SJCRH30 (cell line): ENCODE measurements at regions not wholly inside any gene's neighbourhood (a gene's known extent, or its start where the extent isn't known, plus 50 kb on each side); places are given as distances from the start of the nearest gene placed in this dataset.

Experiments
- DNase-seq, 2 experiments: peaks; one replicate each; pipeline ENCODE4 v3.0.0-alpha.2; 2015 to 2020
- H3K27ac ChIP-seq: fragments of 250-450 bp; sonication (Bioruptor Pico); 2 replicates; pipeline ENCODE4 v1.5.1; 2020; ENCODE audit warnings: mild to moderate bottlenecking, moderate library complexity
- H3K27me3 ChIP-seq: fragments of 250-450 bp; sonication (Bioruptor Pico); 2 replicates; pipeline ENCODE4 v1.5.1; 2020; ENCODE audit warnings: mild to moderate bottlenecking, moderate library complexity
- H3K36me3 ChIP-seq: fragments of 250-450 bp; sonication (Bioruptor Pico); 2 replicates; pipeline ENCODE4 v1.5.1; 2020; ENCODE audit warnings: mild to moderate bottlenecking, moderate library complexity
- H3K4me1 ChIP-seq: fragments of 250-450 bp; sonication (Bioruptor Pico); 2 replicates; pipeline ENCODE4 v1.5.1; 2020; ENCODE audit warnings: mild to moderate bottlenecking, moderate library complexity
- H3K4me3 ChIP-seq: fragments of 250-450 bp; sonication (Bioruptor Pico); 2 replicates; pipeline ENCODE4 v1.5.1; 2020; ENCODE audit warnings: mild to moderate bottlenecking, moderate library complexity
- H3K9me3 ChIP-seq: fragments of 250-450 bp; sonication (Bioruptor Pico); replicated peaks from 2 replicates; pipeline ENCODE4 v1.5.1; 2020; ENCODE audit warnings: mild to moderate bottlenecking, moderate library complexity

DNA sequence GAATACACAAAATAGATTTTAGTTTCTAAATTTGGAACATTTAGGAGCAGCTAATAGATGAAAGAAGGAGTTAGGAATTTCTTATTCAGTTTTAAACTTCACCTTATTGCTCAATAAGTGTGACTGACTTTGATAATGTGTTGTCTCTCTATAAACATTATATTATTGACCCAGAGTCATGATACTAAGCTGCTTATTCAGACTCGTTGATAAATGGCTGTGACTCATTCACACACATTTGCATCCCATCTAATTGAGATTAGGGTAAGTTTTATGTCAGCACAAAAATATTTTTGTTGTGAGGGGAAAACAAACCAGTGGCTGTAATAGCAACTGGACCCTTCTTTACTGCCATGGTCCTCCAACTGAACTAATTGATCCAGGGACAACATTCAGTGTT lies 137.6 kb downstream of the GOLIM4 start:
- Histone ChIP-seq H3K4me1 (no peaks in the 10 kb centered on the region), H3K4me3 (no peak overlapping the region), H3K9me3 (no peaks in the 10 kb centered on the region), H3K27ac (no peak overlapping the region), H3K36me3 (no peaks in the 10 kb centered on the region), H3K27me3 (no peaks in the 10 kb centered on the region)
- DNase-seq: no peak

GRCh38 chr3:167952969-167953368 lies 142.8 kb downstream of the GOLIM4 start:
- H3K9me3 ChIP-seq: no peaks in the 10 kb centered on the region
- no peaks in the 10 kb centered on the region for H3K27me3 ChIP-seq
- no peaks in the 10 kb centered on the region for H3K4me1 ChIP-seq
- no peak overlapping the region for H3K4me3 ChIP-seq
- no peak overlapping the region for H3K27ac ChIP-seq
- DNase-seq: no peak
- H3K36me3 ChIP-seq: no peaks in the 10 kb centered on the region

DNA sequence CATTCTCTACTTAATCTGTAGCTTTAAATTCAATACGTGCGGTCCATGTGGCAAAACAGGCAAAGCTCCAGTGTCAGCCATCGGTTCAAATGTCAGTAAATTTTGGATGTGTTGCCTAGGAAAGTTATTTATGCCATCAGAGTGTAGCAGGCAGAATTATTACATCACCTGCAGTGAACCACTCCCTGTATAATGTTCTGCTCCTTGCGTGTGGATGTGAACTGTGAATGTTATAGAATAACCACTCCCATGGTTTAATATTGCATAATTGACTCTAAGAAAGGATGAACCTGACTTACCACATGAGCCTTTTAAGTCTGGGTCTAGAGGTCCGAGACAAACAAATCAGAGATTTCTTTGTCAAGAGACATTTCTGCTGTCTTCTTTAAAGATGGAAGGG lies 145.5 kb downstream of the GOLIM4 start:
- no peaks in the 10 kb centered on the region for H3K9me3 ChIP-seq
- H3K4me3 ChIP-seq: no peak overlapping the region
- no peaks in the 10 kb centered on the region for H3K36me3 ChIP-seq
- H3K27ac ChIP-seq: no peak overlapping the region
- H3K27me3 ChIP-seq: no peaks in the 10 kb centered on the region
- no peaks in the 10 kb centered on the region for H3K4me1 ChIP-seq
- no peak for DNase-seq

DNA sequence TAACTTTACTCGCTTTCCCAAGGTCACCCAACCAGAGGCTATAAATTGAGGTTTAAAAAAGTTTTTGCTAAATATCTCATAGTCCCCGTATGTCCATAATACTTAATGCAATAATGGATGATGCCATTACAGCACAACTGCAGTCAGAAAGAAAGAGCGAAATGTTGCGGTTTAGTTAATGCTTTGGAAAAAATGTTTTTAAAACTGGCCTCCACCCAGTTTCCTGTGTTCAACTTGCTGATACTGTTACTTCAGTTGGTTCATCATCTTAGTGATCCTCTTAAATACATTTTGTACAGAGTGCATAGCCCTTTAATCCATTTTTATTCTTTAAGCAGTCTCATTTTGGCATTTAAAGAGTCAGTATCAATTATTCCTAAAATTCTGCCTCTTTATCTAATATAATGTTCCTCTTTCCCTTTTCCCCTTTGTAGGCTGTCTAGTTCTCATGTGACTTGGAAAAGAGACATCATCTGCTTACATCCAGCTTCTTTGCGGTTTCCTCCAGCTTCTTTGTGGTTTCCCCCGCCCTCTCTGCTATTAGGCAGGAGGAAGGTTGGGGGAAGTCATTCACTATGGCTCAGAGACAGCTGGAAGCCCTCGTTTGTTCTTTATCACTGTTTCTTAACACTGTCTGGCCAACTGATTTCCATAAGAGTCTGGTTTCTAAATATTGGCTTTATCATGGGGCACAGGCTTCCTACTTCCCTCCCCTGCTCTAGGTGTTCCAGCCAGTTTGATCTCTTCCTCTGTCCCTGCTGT lies 154.3 kb downstream of the GOLIM4 start:
- Histone ChIP-seq H3K4me3 (peak overlapping the region; percentile 7), H3K27me3 (no peaks in the 10 kb centered on the region), H3K36me3 (no peaks in the 10 kb centered on the region), H3K4me1 (peaks cover 21% of the 10 kb centered on the region), H3K9me3 (no peaks in the 10 kb centered on the region), H3K27ac (peak overlapping the region; percentile 45)
- DNase-seq: peak; percentile 81 to 91

GRCh38 chr3:167940241-167940640 lies 155.5 kb downstream of the GOLIM4 start:
- no peak for DNase-seq
- Histone ChIP-seq H3K27ac (peak overlapping the region; percentile 45; the same call in 1 of the 2 replicates), H3K9me3 (no peaks in the 10 kb centered on the region), H3K27me3 (no peaks in the 10 kb centered on the region), H3K4me1 (peaks cover 21% of the 10 kb centered on the region), H3K4me3 (no peak overlapping the region), H3K36me3 (no peaks in the 10 kb centered on the region)

- H3K36me3 ChIP-seq: no peaks in the 10 kb centered on the region
- no peak for DNase-seq
- peaks cover 21% of the 10 kb centered on the region for H3K4me1 ChIP-seq
- H3K27me3 ChIP-seq: no peaks in the 10 kb centered on the region
- no peaks in the 10 kb centered on the region for H3K9me3 ChIP-seq
- H3K27ac ChIP-seq: no peak overlapping the region
- no peak overlapping the region for H3K4me3 ChIP-seq
Observed at GRCh38 chr3:167938516-167938915, 157.2 kb downstream of the GOLIM4 start.

- Histone ChIP-seq H3K4me1 (peaks cover 12% of the 10 kb centered on the region), H3K9me3 (no peaks in the 10 kb centered on the region), H3K27ac (no peak overlapping the region), H3K4me3 (no peak overlapping the region), H3K36me3 (no peaks in the 10 kb centered on the region), H3K27me3 (no peaks in the 10 kb centered on the region)
- DNase-seq: no peak
Observed at GRCh38 chr3:167936019-167936418, 159.7 kb downstream of the GOLIM4 start.

GRCh38 chr3:167930453-167930852 lies 165.3 kb downstream of the GOLIM4 start:
- no peak overlapping the region for H3K27ac ChIP-seq
- H3K4me3 ChIP-seq: no peak overlapping the region

GRCh38 chr3:167929968-167930367 lies 165.8 kb downstream of the GOLIM4 start:
- no peak for DNase-seq
- Histone ChIP-seq H3K36me3 (no peaks in the 10 kb centered on the region), H3K9me3 (no peaks in the 10 kb centered on the region), H3K27me3 (no peaks in the 10 kb centered on the region), H3K4me3 (no peak overlapping the region), H3K4me1 (no peaks in the 10 kb centered on the region), H3K27ac (no peak overlapping the region)

More at GRCh38 chr3:167930453-167930852, 165.3 kb downstream of the GOLIM4 start:
- Histone ChIP-seq H3K9me3 (no peaks in the 10 kb centered on the region), H3K4me1 (no peaks in the 10 kb centered on the region), H3K36me3 (no peaks in the 10 kb centered on the region), H3K27me3 (no peaks in the 10 kb centered on the region)
- no peak for DNase-seq

DNA sequence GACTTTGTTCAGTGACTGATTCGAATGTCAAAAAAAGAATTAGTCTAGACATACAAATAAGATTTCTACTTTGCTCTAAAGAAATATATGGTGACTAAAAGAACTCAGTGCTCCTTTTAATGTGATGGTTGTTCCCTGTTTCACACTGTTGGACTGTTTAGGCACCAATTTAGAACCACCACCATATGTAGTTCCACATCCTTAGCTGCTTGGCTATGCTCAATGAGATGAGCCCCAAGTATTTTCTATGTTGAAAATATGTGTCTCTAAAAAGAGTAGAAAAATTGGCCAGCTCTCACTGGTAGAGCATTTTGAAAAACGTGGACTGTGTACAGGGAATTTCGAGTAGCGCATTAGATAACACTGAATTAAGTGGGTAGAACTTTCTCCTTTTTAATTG lies 167.3 kb downstream of the GOLIM4 start:
- no peaks in the 10 kb centered on the region for H3K4me1 ChIP-seq
- DNase-seq: no peak
- H3K27me3 ChIP-seq: no peaks in the 10 kb centered on the region
- no peaks in the 10 kb centered on the region for H3K9me3 ChIP-seq
- no peak overlapping the region for H3K27ac ChIP-seq
- H3K4me3 ChIP-seq: no peak overlapping the region
- H3K36me3 ChIP-seq: no peaks in the 10 kb centered on the region

GRCh38 chr3:167920747-167921146 lies 175.0 kb downstream of the GOLIM4 start:
- Histone ChIP-seq H3K4me1 (no peaks in the 10 kb centered on the region), H3K27ac (no peak overlapping the region), H3K9me3 (no peaks in the 10 kb centered on the region), H3K36me3 (no peaks in the 10 kb centered on the region), H3K27me3 (no peaks in the 10 kb centered on the region), H3K4me3 (no peak overlapping the region)
- DNase-seq: no peak

- H3K27me3 ChIP-seq: no peaks in the 10 kb centered on the region
- no peak overlapping the region for H3K27ac ChIP-seq
- H3K4me1 ChIP-seq: no peaks in the 10 kb centered on the region
- no peaks in the 10 kb centered on the region for H3K36me3 ChIP-seq
- H3K4me3 ChIP-seq: no peak overlapping the region
- no peaks in the 10 kb centered on the region for H3K9me3 ChIP-seq
- DNase-seq: no peak
Observed at GRCh38 chr3:167919590-167919989, 176.1 kb downstream of the GOLIM4 start.

GRCh38 chr3:167918686-167919085 lies 177.0 kb downstream of the GOLIM4 start:
- Histone ChIP-seq H3K36me3 (no peaks in the 10 kb centered on the region), H3K4me3 (no peak overlapping the region), H3K27ac (no peak overlapping the region), H3K27me3 (no peaks in the 10 kb centered on the region), H3K9me3 (no peaks in the 10 kb centered on the region), H3K4me1 (no peaks in the 10 kb centered on the region)
- peak in 1 of 2 experiments; percentile 6 for DNase-seq

GRCh38 chr3:167918008-167918596 lies 177.6 kb downstream of the GOLIM4 start:
- H3K4me3 ChIP-seq: no peak overlapping the region
- no peak for DNase-seq
- H3K9me3 ChIP-seq: no peaks in the 10 kb centered on the region
- no peaks in the 10 kb centered on the region for H3K4me1 ChIP-seq
- no peak overlapping the region for H3K27ac ChIP-seq
- no peaks in the 10 kb centered on the region for H3K36me3 ChIP-seq
- H3K27me3 ChIP-seq: no peaks in the 10 kb centered on the region

- H3K4me1 ChIP-seq: no peaks in the 10 kb centered on the region
- DNase-seq: peak; percentile 2 to 9
Observed at GRCh38 chr3:167913219-167913835, 177.8 kb downstream of the SERPINI1 start.

More at GRCh38 chr3:167913219-167913835, 177.8 kb downstream of the SERPINI1 start:
- H3K27me3 ChIP-seq: no peaks in the 10 kb centered on the region
- H3K9me3 ChIP-seq: no peaks in the 10 kb centered on the region
- H3K36me3 ChIP-seq: no peaks in the 10 kb centered on the region
- H3K27ac ChIP-seq: no peak overlapping the region
- H3K4me3 ChIP-seq: no peak overlapping the region
